Astrocyte (in vitro differentiated cells and primary cell): ENCODE measurements at regions not wholly inside any gene's neighbourhood (a gene's known extent, or its start where the extent isn't known, plus 50 kb on each side); places are given as distances from the start of the nearest gene placed in this dataset.

Source experiments
- CTCF ChIP-seq: IDR thresholded peaks from 2 replicates; pipeline ENCODE4 v1.5.1; 2011; ENCODE audit warnings: low read depth, mild to moderate bottlenecking, inconsistent platforms, low read length, moderate library complexity; ENCODE audit not compliant: insufficient read depth
- EZH2 ChIP-seq: IDR thresholded peaks from 2 replicates; pipeline ENCODE4 v1.6.1; 2012; ENCODE audit warnings: mild to moderate bottlenecking, low read length, inconsistent platforms; ENCODE audit not compliant: insufficient read depth

- TF ChIP-seq CTCF (no peak), EZH2 (no peak)
Observed at GRCh38 chr2:64722291-64723044, 68.8 kb upstream of the SERTAD2 start.
